NCI-H345 (cell line): ENCODE measurements at regions not wholly inside any gene's neighbourhood (a gene's known extent, or its start where the extent isn't known, plus 50 kb on each side); places are given as distances from the start of the nearest gene placed in this dataset.

Experiments used
- DNase-seq: peaks from one replicate; lab custom pipeline; 2025; lab: John Stamatoyannopoulos, UW

DNA sequence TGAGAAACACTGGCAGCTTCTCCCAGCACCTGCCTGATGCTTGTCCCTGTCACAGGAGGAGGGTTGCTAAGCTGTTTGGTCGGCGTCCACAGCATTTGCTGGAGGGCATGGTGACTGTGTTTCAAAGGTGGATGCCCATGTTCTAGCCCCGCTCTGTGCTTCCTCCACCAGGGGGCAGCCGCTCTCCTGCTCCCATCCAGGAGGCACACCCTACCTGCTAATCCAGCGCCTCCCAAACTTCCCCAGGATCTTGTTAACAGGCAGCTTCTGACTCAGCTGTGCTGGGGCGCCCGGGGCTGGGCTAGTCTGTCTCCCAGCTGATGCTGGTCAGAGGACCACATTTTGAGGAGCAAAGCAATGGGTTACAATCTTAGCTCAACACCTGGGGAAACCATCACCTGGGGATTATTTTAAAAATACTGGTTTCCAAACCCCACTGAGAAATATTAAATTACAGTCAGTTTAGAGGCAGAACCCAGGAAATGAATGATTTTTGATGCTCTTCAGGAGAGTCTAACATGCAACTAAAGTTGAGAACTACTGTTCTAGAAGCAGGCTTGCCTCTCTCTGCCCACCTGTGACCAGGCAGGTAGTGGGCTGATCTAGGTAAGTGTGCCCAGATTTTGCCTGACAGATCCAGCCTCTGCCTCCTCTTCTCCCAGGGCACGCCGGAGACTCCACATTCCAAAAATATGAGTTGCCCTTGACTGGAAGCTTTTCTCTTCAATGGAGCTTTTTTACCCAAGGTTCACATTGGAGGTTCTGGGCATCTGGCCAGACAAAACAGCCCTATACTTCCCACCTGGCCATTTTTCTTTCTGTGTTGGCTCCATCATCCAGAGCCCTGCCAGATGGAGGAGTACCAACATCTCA is 92.7 kb upstream of the GPR26 start:
- DNase-seq, result peak; percentile 27

DNA sequence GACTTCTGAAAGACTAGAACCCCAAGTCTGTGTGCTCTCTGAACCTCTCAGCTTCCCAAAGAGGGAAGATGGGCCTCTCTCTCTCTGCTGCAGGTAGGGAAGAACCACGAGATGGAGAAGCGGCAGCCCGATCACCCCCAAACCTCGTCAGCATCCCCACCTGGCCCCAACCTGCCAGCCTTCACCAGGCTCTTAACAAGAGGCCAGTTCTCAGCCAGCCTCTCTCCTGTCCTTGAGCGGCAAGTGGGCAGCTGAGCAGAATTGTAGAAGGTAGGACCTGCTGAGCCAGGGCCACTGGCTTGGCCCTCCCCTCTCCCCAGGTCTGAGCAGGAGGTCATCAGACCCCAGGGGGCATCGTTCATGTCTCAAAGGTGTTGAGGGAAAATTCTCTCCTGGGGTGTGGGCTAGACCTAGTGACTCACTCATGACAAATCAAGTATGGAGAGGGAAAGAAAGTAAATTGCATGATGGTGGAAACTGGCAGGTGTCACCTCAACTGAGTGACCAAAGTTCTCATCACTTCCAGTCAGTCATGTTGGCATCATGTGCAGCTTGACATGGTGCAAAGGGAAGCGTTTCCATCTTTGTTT is 92.0 kb upstream of the GPR26 start:
- no peak for DNase-seq

DNA sequence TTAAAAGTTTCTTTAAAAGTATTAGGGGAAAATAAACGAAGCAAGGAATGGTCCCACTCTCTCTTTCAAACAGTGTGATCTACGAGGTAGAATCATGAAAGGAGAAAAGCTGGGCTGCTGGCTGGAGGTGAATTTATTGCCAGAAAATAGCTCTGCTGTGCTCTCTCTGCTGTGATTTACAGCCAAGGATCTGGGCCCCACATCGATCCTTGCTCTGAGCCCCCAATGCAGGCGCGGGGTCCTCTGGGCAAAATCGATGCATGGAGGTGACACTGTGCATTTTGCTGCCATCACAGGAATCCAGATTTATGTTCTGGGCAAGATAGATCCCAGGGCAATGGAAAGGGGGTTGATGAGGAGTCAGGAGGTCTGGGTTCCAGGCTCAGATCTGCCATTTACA is 91.0 kb upstream of the GPR26 start:
- DNase-seq, result no peak

DNA sequence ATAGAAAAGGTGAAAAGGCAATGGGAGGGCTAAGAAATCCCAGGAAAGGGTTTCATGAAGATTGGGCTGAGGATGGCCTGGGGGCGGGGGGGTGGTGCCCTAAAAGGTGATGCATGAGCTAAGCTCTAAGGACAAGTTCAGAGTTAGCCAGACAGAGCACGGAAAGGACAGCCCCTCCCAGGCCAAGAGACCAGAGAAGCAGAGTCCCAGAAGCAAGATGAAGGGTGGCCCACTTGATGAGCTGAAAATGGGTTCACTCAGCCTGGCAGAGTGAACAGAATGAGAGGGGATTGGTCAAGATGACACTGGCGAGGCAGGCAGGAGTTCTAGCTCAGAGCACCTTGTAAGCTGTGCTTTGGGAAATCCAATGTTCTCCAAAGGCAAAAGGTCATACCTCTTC is 89.4 kb upstream of the GPR26 start:
- DNase-seq, result no peak

DNA sequence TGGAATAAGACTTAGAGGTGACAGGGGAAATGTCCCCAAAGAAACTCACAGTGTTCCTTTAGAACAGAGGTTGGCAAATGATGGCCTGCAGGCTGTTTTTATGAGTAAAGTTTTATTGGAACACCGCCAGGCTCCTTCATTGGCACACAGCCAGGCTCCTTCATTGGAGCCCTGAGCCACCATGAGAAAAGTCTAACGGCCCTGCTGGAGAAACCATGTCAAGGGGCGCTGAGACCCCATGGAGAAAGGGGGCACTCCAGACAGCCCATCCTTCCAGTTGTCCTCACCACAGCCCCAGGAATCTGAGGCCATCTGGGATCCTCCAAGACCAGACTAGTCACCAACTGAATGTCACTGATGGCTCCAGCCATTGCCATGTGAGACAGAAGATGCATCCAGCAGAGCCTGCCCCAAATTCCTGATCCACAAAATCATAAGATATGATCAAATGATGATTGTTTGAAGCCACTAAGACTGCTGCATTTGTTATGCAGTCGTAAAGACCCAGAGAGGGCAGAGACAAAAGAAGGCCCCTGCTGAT is 88.2 kb upstream of the GPR26 start:
- no peak for DNase-seq

DNA sequence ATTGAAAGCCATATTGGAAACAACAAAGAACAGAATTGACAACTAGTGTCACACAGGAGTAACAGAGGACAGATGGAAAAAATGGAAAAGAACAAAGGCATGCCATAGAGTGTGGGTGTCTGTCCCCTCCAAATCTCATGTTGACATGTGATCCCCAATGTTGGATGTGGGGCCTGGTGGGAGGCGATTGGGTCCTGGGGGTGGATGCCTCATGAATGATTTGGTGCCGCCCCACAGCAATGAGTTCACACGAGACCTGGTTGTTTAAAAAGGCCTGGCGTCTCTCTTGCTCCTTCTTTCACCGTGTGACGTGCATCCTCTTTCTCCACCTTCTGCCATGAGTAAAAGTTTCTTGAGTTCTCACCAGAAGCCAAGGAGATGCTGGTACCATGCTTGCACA is 87.4 kb upstream of the GPR26 start:
- no peak for DNase-seq

DNA sequence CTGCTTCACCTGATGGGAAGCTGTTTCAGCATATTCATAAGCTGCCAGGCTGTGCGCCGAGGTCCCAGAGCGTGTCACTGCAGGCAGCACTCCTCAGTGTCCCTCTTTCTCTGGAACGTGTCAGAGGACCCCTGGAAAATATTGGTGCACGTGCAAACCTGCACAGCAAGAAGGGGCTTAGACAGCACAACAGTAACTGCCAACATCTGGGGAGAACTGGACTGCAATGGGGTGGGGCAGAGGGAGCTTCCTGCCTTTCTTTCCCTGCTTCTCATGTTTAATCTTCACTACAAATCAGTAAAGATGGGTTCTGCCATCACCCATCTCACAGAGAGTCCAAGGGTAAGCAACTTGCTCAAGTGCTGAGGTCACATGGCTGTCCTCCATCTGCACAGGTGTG is 86.5 kb upstream of the GPR26 start:
- no peak for DNase-seq

DNA sequence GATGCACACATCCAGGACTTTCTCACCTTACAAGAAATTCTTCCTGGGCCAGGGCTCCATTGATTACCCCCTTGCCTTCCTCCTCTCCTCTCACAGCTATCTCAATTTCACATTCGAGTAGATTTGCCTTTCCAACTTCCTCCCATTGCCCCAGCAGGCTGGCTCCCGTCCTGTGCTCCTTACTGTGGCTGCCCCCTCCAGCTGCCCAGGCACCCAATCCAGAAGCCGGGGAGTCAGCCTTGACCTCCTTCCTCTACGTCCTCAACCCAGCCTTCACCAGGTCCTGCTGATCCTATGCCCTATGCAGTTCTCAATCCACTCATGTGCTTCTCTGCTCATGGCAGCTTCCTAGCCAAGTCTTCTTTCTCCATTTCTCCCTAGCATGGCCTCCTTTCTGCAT is 85.7 kb upstream of the GPR26 start:
- no peak for DNase-seq

DNA sequence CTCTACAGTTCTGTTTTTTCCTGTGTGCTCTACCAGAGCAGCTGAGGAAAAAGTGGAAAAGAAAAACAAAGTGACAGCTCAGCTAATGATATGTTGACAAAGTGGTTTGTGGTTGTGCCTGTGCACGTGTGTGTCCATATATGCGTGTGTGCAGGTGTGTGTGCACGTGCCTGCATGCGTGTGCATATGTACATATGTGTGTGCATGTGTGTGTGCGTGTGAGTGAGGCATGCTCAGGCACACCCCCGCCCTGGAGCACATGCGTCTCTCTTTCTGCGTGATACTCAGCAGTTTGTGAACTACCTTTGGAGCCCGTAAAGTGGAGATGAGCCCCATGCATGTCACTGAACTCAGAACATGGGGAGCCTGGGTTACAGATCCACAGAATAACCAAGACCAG is 84.5 kb upstream of the GPR26 start:
- DNase-seq, result no peak

DNA sequence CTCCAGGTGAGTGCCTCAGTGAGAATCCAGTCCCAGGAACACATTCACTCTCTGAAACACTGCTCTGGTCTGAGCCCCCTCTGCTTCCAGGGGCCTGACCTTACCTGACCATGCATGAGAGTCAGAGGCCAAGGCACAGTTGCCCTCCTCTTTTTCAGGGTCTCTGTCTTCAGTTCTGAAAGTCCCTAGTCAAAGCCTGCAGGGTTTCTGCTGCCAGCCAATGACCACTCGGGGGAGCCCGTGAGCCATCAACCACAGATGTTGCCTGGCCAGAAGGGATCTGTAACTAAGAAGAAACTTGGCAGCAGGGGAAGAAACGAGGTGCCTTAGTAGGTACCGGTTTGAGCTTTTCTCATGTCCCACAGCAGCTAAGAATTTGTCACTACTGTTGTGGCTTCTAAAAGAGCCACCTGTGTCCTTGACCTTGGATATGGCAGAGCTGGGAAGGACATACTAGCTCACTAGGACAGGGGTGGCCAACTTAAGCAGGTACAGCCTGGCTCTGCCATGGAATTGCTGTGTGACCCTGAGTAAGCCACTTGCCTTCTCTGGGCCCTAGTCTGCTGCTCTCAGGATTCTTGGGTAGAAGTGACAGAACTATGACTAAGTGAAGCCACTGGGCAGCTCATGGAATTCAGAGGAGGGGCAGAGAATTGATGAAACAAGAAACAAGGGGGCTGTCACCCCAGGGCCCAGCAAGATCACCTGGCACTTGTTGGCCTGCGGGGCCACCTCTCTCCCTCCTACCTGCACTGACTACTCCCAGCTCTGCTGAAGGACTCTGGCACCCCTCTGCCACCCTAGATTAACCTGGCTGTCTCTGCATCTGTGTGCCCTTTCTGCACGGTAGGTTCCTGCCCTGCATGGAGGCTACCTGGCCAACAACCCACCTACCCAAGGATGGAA is 83.8 kb upstream of the GPR26 start:
- peak; percentile 65 for DNase-seq

DNA sequence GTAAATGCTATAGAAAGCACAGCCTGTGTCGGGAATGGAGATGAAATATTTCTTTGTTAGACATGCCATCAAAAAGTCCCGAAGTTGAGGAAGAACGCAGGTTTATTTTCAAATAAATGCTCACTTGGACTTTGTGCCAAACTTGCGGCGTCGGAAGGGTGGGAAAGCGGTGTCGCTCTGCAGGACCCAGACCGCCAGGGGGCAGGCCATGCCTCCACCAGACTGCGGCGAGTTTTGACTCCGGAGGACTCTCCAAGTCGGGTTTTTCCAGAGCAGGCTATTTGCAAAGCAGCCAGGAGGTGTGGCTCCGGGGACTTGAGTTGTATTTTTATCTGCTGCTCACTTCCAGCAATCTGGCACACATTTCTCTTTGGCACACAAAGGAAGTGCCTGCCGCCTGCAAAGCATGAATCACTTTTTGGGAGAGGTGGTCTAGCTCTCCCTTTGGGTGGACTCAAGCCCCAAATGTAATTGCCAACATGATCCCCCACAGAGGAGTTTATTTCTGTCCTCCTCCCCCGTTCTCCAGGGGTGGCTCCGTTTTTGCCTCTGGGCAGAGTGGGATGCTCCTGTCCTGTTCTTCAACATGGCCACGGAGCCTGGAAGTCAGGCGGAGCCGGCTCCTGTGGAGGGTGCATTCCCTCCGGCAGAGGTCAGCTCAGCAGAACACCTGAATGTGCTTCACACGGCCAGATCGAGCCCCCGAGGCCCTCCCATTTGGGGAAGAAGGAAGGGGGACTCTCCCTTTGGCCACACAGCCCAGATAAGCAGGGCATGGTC is 82.3 kb upstream of the GPR26 start:
- DNase-seq, result peak; percentile 63

DNA sequence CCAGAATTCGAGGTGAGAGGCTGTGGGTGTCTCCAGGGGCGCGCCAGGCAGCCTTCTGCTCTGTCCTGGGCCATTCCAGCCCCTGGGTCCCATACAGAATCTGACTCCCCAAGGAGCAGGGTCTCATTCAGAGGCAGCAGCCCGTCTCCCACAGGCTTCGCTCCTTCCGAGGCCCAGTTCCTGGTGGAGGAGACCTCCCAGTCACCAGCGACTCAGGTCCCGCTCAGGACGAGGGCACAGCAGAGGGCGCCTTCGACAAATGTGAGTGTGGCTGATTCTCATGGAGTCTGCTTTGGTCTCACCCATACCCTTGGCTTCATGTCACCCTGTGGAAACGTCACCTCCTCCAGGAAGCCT is 81.8 kb upstream of the GPR26 start:
- DNase-seq, result no peak

DNA sequence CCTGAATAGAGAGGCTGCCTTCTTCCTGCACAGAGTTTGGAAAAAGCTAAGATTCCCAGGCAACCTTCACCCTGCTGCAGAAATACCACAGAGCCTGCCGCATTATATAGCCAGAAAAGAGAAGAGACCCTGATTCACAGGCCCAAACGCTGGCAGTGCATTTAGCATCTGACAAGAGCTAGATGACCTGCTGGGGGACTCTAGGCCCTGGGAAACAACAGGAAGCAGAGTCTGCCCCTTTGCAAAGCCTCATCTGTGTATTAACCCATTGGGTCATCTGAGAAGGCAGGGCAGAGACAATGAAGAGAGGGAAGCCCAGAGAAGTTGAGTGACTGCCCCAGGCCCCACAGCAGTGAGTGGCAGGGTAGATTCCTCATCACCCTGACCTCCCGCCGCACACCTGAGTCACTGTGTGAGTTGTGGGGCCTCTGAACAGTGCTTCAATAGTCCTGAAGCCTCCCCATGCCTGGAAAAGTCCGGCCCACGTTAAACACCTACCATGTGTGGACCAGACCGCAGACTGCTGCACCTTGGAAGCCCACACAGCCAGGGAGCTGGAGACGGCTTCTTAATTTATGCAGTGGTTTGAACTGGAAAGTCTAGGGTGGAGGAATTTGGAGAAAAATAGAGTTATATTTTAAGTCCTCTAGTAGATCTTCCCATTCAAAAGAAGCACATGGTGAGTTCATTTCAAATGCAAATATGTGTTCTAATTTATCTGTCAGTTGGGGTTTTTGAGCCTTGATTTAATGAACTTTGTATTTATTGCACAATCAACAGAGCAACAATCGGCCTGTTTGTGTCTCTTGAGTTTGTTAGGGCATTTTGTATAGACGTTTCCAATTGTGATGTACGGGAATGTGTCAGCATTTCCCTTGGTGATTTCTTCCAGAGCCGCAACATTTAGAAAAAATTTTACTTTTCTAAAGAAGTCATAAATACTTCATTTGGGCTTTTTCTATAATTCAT is 80.4 kb upstream of the GPR26 start:
- no peak for DNase-seq

DNA sequence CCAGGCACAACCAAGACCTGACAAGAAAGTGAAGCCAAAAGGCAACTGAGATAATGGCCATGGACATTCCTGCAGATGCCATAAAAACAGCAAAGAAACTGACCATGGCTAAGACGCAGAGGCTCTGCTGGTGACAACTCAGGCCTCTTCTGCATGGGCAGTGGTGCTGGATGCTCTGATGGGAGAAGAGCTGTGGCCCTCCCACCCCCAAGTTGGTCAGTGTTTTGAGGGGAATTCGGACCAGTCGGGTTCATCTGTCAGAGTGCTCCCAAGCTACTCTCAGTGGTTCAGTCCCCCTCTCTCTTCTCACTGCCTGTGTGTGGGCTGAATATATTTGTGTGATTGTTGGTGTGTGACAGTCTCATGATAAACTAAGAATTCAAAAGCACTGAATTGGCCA is 79.0 kb upstream of the GPR26 start:
- DNase-seq, result no peak

DNA sequence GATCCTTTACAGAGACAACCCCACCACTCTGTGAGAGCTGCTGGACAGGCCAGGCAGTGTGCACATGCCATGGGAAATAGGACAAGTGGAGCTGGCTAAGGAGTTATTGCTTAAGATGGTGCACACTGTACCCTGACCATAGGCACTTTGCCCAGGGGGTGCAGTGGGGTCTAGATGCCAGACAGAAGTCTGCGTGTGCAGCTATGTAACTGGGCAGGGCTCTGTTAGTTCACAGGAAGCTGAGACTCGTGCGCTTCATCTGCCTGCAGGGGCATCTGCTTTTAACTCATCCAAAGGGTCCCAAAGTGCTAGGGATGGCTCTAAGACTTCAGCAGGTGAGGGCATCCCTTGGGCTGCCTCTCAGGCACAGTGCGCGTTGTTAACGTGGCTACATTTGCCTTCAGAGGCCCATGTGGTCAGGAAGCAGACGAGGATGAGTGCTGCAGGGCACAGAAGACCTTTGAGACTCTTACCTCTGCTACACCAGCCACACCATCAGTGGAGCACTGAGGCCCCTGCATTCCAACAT is 77.7 kb upstream of the GPR26 start:
- no peak for DNase-seq

DNA sequence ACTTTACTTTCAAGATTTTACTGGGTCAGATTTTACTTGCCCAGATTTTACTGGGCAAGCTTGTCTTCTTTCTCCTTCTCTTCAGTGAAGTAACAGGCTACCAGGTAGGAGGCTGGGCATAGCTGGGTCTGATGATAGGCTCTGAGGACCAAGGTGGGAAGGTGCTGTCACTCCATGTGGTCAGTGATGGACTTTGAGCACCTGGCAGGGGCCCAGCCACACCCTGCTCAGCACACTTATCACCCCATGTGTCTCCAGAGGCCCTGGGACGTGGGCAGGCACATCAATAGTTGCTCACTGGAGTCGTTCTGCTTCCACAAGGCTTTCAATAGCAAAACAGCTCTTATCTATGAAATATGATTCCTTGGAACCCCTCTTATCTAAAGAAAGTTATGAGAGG is 70.5 kb upstream of the GPR26 start:
- DNase-seq, result no peak

DNA sequence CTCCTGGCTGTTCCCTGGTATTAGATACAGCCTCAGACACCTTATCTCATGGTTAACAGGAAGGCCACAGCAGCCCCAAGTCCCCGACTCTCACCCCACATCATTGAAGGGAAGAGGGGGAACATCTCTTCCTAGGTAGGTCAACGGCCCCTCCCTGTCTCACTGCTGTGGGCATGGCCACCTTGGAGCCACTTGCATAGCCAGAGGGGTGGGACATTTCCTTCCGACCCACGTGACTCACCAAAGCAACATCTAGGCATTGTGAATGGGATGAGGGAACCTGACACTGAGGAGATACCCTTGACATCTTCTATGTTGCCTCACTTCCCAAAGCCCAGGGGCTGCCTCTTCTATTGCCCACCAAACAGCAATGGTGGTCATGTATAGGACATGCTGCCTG is 68.5 kb upstream of the GPR26 start:
- DNase-seq, result no peak

DNA sequence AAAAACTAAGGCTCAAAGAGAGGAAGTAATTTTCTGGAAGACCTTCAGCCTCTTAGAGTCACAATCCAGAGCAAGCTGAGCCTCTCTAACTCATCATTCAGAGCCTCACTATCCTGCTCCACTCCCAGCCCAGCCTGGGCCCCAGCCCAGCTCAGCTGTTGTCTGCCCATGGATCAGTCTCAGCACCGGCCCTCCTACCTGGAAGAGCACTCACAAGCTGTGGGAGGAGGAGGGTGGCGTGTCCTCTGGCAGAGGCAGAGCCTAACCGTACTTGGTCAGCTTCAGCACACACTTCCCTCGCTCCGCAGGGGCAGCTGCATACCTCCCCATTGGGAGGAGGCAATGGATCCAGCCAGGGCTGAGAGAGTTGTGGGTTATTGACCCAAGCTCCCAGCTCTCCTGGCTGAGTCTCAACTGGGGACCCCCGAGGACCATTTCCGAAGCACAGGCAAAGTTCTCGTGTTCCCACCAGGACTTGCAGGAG is 66.7 kb upstream of the GPR26 start:
- DNase-seq, result no peak

DNA sequence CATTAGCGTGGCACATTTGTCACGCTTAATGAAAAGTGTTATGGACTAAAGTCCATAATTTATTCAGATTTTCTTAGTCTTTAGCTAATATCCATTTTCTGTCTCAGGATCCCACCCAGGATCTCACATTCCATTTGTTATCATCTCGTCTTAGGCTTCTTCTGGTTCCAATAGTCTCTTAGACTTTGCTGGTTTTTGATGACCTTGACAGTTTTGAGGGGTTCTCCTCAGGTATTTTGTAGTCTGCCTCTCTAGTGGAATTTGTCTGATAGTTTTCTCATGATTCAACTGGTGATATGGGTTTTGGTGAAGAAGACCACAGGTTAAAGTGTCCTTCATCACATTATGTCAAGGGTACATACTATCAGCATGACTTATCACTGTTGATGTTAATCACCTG is 66.0 kb upstream of the GPR26 start:
- DNase-seq, result no peak

DNA sequence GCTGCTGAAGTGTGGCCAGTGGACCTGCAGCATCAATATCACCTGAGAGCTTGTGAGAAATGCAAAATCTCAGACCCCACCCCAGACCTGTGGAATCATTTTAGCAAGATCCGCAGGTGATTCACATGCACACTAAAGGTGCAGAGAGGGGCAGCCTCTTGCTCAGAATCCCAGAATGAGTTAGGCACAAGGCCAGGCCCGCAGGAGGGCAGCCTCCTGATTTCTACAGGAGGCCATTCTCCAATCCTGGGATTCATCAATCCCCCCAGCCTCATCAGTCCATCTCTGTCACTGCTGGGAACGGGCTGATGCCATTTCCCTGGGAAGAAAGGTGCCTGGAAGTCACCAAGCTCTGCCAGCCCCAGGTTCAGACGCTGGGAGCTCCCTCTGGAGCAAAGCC is 63.0 kb upstream of the GPR26 start:
- no peak for DNase-seq
